Stimulated activated CD8-positive, alpha-beta memory T cell treated with anti-CD3 and anti-CD28 coated beads, Interleukin-15, amount 100 ng/mL, for 24 hours (primary cell): ENCODE measurements at regions not wholly inside any gene's neighbourhood (a gene's known extent, or its start where the extent isn't known, plus 50 kb on each side); places are given as distances from the start of the nearest gene placed in this dataset.

Experiments
- DNase-seq: peaks from one replicate; pipeline ENCODE4 v3.0.0-alpha.2; 2020; ENCODE audit warnings: low read depth

GRCh38 chr22:48535868-48536540 lies 1291.7 kb downstream of the BRD1 start:
- no peak for DNase-seq

DNA sequence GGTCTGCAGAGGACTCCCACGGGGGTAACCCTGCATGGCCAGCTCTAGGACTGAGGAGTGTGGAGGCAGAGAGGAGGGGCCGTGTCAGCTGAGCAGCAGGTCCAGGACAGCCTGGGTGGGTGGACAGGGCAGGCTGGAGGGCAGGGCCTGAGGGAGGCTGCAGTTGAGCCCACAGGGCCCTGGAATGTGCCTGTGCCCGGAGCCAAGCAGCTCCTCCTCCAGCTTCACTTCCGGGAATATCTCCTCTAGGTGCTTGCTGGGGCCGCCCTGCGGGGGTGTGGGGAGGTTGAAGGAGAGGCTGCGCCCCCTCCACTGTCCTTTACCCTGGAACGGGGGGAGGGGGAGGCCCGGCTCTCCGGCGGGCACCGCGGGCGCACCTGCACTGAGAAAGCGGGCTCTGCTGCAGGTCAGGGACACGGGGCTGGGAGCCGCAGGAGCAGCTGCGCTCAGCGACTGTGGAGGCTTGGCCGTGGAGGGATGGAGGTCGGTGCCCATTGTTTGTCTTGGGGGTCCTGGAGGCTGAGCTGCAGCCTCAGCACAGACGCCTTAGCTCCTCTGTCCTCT lies 1293.2 kb downstream of the BRD1 start:
- DNase-seq: no peak

- no peak for DNase-seq
Observed at GRCh38 chr22:48532986-48533385, 1294.7 kb downstream of the BRD1 start.

DNA sequence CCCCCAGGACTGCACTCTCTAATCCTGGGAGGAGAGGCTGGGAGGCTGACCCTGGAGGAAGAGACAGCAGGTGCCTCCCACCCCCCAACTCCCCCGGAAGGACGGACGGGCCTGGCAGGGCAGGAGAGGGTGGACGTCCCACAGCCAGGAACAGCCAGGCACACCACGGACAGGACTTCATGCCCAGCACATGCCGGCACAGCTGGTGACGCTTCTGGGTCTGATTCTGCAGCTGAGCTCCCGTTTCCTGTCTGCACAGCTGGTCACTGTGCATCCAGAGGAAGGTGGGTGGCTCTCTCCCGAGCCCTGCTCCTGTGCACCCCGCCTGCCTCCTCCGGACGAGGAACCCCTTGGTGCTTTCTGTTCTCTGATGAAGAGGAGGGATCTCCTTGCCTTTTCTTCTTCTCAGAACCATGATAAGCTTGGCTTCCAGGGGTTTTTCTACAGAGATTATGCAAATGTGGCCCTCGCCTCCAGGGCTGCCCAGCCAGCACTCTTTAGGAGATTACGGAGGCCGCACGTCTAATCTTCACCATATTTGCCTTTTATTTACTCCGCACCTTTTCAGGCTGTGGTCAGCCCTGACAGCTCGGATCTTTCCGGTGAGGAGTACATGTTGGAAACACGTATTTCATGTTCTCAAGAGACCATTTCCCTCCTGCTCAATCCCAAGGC lies 1295.8 kb downstream of the BRD1 start:
- DNase-seq: no peak

- DNase-seq: no peak
Observed at GRCh38 chr22:48531108-48531507, 1296.6 kb downstream of the BRD1 start.

DNA sequence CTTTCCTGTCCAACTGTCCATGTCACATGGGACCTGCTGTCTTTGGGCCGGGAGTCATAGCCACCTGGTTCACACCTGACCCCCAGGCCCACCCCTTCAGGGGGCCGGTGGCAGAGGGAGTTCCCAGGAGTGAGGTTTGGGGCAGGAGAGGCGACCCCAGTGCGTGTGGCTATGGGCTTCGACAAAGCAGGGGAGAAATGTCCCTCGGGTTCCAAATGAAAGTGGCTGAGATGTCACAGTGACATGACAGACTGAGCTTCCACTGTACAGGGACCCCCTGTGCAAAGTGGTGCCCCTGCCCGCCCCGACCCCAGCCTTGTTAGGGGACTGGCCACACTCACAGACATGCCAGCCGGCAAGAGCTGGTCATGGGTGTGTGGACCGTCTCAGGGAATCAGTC lies 1297.0 kb downstream of the BRD1 start:
- DNase-seq: no peak

GRCh38 chr22:48528221-48528915 lies 1299.3 kb downstream of the BRD1 start:
- DNase-seq: no peak

DNA sequence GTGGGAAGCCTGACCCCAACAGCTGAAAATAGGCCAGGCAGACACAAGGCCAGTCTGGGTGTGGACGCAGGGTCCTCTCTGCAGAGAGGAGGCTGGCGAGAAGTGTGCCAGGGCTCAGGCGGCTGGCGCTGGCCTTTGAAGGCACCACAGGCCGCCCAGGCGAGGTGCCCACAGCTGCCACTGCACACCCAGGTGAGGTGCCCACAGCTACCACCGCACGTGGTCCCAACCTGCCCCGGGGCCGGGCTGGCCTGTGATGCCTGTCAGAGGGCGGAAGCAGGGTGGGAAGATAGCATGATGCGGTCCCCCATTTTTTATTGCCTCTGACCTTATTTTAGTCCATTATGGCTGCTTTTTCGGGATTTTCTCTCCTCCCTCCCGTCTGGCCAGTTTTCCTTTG lies 1303.9 kb downstream of the BRD1 start:
- DNase-seq: no peak

- DNase-seq: no peak
Observed at GRCh38 chr22:48523091-48523490, 1304.6 kb downstream of the BRD1 start.

GRCh38 chr22:48522271-48522670 lies 1305.4 kb downstream of the BRD1 start:
- no peak for DNase-seq

DNA sequence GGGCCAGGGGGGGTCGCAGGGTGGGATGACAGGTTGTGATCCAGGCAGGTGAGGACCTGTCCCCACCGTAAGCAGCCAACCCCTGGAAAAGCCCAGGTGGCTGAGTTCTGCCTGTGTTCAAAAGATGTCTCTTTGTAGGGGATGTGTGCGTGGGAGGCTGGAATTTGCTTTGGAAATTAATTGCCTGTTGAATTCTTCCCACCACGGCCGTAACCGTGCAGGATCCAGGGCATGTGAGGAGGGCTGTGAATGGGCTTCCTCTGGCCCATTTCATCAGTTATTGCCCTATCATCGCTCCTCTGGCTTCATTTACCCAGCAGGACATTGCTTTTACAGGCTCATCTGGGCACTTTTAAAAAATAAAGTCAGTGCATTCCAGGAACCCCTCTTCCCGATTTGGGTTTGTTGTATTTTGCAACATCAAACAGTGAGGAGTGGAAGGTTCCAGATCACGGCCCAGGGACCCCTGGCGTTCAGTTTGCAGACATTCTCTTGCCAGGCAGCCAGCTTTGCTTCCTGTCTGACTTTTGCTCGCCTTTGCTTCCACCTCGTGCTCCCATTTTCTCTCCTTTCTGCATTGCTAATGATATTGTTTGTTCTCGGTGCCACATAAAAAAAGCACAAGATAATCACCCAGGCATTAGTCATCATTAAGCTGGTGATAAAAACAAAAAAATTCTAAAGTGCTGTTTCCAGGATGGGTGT lies 1306.6 kb downstream of the BRD1 start:
- no peak for DNase-seq

GRCh38 chr22:48520207-48520606 lies 1307.5 kb downstream of the BRD1 start:
- no peak for DNase-seq

DNA sequence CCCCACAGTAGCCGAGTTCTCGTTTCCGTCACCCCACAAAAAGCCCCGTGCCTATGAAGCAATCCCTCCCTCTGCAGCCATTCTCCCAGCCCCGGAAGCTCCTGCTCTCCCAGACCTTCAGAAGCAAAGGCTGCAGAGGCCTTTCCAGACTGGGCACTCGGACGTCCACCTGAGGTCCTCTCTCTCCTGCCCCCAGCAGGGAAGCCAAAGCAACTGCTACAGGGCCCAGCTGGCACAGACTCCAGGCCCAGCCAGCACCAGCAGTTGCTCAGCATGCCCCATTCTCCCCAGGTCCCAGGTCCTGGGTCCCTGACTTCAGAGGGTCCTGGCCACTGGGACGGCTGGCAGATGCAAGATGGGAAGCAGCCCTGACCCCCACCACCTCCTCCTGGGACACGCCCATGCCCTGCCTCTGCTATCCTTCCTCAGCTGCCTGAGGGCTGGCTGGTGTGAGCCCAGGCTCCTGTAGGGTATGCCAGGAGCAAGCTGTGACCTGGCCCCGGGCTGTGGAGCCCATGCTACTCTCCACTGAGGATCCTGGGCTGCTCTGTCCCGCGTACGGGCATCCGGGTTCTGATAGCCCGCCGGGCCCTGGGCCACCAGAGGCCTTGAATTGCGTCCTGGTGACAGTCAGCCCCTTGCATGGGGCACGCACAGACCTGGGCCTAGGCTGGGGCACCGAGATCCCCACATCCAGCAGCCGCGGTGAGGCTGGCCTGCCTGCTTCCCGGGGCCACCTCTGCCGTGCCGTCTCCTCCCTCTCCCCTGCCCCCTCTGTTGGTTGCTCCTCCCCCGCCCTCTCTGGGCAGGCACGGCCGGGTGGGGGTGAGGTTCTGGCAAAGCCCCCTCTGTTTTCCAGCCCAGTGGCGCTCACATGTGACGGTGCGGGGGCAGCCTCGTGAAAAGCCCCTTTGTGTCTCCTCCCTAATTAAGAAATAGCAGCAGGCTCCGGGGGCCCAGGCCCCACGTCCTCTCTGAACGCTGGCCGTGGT lies 1310.3 kb downstream of the BRD1 start:
- no peak for DNase-seq

GRCh38 chr22:48516571-48516970 lies 1311.1 kb downstream of the BRD1 start:
- DNase-seq: no peak

DNA sequence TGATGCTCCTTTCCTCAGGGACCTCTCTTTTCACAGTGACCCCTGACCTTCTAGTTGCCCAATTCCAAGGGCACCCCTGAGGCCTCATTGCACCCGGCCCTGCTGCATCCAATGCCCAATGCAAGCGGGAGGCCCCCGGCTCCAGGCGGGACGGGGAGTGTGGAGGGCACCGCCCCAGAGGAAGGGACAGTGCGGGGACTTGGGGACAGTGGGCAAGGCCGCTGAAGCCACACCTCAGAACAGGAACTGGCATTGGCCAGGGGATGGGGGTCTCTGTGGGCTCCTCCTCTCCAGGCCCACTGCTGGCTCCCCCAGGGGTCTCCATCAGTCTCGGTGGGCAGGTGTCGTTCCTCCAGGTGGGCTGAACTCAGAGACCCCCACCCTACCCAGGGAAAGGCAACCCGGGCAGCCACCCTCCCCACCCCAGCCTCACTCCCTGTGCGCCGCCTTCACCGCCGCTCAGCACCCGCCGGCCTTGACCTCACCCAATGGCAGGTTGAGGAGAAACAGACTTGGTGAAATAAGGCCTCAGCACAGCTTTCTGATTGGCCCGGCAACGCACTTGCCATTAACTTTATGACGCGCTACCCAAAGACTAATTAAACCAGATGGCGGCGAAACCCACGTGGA lies 1312.0 kb downstream of the BRD1 start:
- no peak for DNase-seq

DNA sequence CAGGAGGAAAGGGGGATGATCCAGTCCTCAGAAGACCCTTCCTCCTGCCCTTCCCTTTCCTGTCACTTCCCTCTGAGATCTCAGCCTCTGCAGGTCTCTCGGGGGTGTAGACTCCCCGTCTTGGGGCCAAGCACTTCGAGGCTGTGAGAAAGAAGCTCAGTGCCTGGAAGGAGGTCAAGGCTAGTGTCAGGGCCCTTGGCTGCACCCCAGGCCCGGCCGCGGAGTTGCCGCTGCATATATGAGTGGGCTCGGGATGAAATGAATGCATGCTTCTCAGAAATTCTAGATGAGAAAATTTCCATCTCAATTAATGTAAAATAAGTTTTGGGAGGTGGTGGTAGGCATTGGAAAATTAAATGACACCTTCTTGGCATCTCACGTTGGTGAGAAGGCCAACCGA lies 1313.7 kb downstream of the BRD1 start:
- DNase-seq: no peak

DNA sequence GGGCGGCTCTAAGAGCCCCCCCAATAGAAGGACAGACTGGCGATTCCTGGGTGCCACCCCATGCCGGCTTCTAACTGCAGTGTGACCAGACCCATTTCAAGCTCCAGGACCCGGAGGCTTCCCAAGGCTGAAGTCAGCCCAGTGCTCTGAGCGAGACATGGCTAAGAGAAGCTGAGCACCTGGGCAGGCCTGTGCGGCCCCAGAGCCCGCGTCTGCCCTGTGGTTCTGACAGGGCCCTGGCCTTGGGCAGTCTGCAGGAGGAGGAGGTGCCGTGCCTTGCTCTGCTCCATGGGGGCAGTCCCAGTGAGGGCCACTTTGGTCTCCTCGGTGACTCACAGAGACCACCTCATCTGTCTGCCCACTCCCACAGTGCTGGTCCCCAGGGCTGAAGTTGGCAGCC lies 1314.2 kb downstream of the BRD1 start:
- no peak for DNase-seq

- no peak for DNase-seq
Observed at GRCh38 chr22:48511781-48512327, 1315.8 kb downstream of the BRD1 start.

GRCh38 chr22:48511211-48511610 lies 1316.5 kb downstream of the BRD1 start:
- no peak for DNase-seq

GRCh38 chr22:48510599-48510998 lies 1317.1 kb downstream of the BRD1 start:
- no peak for DNase-seq
